Uterus (tissue), 3 donors: ENCODE measurements at regions not wholly inside any gene's neighbourhood (a gene's known extent, or its start where the extent isn't known, plus 50 kb on each side); places are given as distances from the start of the nearest gene placed in this dataset.

Experiments used
- DNase-seq, 2 donors: peaks; one replicate each; pipeline ENCODE4 v3.0.0-alpha.2; 2019 to 2020
- H3K27ac ChIP-seq, 2 donors: fragments of 200-600 bp; sonication (generic); 1 replicate in 1 of 2; 2 replicates in 1 of 2; pipeline ENCODE4 v1.5.1; 2016 to 2018
- H3K27me3 ChIP-seq, 2 donors: fragments of 200-600 bp; sonication (generic); one replicate each; pipeline ENCODE4 v1.5.1; 2018 to 2019; ENCODE audit warnings: control low read depth in 1 of 2
- H3K36me3 ChIP-seq, 2 donors: fragments of 200-600 bp; sonication (generic); one replicate each; pipeline ENCODE4 v1.5.1; 2019; ENCODE audit warnings: control low read depth in 1 of 2
- H3K4me1 ChIP-seq, 2 donors: fragments of 200-600 bp; sonication (generic); one replicate each; pipeline ENCODE4 v1.5.1; 2018 to 2019; ENCODE audit warnings: control low read depth in 1 of 2
- H3K4me3 ChIP-seq, 2 donors: fragments of 200-600 bp; sonication (generic); 1 replicate in 1 of 2; 2 replicates in 1 of 2; pipeline ENCODE4 v1.5.1; 2018 to 2019; ENCODE audit warnings: mild to moderate bottlenecking in 1 of 2
- H3K9me3 ChIP-seq, 2 donors: fragments of 200-600 bp; sonication (generic); one replicate each; pipeline ENCODE4 v1.5.1; 2019; ENCODE audit warnings: control low read depth in 1 of 2
- POLR2A ChIP-seq, 2 donors: fragments of 450-650 bp; IDR thresholded peaks; one replicate each; pipeline ENCODE4 v1.6.1; 2016; ENCODE audit warnings: antibody characterized with exemption in 2 of 2, mild to moderate bottlenecking in 1 of 2, moderate library complexity in 1 of 2
- intact Hi-C: fragments of 100-400 bp; cut with DNase I; formaldehyde crosslinking; loops from one replicate; pipeline ENCODE4 v1.15.1; 2023; ENCODE audit warnings: low total_unique reads
- TF ChIP-seq, protein P1 (sequence below), 4 experiments: fragments of 200-600 bp in 2 of 4; fragments of 450-650 bp in 2 of 4; sonication (generic) in 2 of 4; IDR thresholded peaks; one replicate each; pipeline ENCODE4 v1.5.1; 2016 to 2019; ENCODE audit warnings: antibody characterized with exemption in 4 of 4, mild to moderate bottlenecking in 2 of 4, moderate library complexity in 1 of 4
- donor health status: DM: yes; HTN: yes; CAD: no.

DNA sequence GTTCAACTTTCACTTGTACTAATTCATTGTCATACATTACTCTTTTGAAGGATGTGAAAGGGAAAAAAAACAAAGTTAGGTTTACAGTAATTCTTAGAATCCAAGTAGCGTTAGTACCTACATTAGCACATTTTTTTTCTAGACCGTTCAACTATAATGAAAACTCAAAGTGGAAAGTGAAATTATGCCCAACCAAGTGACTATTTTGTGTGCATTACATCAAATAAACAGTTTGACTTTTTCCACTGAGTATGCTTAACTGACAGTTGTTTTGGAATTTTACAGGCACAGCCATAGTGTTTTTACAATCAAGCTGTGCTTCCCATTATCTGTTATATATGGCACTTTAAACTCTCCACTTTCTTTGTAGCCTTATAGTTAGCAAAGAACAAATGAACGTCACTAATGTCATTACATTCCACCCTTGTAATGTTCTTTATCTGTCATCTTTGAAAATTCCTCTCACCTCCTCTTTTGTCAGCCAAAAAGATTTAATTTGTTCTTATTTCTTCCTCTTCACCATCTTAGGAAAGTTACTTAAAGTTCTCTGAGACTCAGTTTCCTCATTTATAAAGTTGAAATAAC lies 142.3 kb upstream of the SOX2 start:
- intact Hi-C loops = no loop called here
- Histone ChIP-seq H3K4me1 (no peaks in the 10 kb centered on the region), H3K9me3 (no peaks in the 10 kb centered on the region), H3K27ac (no peak overlapping the region), H3K27me3 (no peaks in the 10 kb centered on the region), H3K36me3 (no peaks in the 10 kb centered on the region), H3K4me3 (no peak overlapping the region)
- no peak for DNase-seq
- TF ChIP-seq, protein P1, sequence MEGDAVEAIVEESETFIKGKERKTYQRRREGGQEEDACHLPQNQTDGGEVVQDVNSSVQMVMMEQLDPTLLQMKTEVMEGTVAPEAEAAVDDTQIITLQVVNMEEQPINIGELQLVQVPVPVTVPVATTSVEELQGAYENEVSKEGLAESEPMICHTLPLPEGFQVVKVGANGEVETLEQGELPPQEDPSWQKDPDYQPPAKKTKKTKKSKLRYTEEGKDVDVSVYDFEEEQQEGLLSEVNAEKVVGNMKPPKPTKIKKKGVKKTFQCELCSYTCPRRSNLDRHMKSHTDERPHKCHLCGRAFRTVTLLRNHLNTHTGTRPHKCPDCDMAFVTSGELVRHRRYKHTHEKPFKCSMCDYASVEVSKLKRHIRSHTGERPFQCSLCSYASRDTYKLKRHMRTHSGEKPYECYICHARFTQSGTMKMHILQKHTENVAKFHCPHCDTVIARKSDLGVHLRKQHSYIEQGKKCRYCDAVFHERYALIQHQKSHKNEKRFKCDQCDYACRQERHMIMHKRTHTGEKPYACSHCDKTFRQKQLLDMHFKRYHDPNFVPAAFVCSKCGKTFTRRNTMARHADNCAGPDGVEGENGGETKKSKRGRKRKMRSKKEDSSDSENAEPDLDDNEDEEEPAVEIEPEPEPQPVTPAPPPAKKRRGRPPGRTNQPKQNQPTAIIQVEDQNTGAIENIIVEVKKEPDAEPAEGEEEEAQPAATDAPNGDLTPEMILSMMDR (IDR thresholded peaks at IDR 0.05) = no peak
- TF ChIP-seq POLR2A (IDR thresholded peaks at IDR 0.05) = no peak

DNA sequence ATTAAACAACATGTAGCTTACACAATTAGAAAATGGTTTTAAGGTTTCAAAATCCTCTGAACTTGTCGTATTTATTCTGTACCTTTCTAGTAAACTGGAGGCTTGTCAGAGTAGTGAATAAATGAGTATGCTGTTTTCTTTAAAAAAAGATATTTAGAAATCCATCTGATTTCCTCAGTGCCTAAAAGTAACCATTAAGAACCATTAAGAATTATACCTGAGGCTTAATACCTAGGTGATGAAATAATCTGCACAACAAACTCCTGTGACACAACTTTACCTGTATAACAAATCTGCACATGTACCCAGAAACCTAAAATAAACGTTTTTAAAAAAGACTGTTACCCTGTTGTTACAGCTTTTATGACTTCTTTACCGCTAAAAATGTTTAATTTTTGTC lies 143.0 kb upstream of the SOX2 start:
- DNase-seq = no peak
- Histone ChIP-seq H3K36me3 (no peaks in the 10 kb centered on the region), H3K4me3 (no peak overlapping the region), H3K9me3 (no peaks in the 10 kb centered on the region), H3K4me1 (no peaks in the 10 kb centered on the region), H3K27ac (no peak overlapping the region), H3K27me3 (no peaks in the 10 kb centered on the region)
- intact Hi-C loops = no loop called here
- TF ChIP-seq, protein P1 (IDR thresholded peaks at IDR 0.05) = no peak
- TF ChIP-seq POLR2A (IDR thresholded peaks at IDR 0.05) = no peak

DNA sequence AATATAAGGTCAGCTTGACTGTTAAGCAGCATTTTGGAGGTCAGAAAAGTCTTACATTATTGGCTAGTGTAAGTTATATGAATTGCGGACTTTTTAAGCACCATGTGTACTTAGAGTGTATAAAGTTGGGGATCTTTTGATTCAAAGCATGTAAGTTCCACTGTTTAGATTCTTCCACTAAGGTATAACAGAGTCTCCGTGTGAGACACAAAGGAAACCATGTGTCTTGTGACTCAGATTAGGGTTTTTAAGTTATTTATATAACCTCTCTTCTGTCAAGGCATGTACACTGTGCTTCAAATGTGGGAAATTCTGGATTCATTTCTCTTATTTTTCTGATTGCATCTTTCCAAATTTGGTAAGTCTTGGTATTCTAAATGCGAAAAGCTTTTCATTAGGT lies 143.5 kb upstream of the SOX2 start:
- Histone ChIP-seq H3K4me3 (no peak overlapping the region), H3K36me3 (no peaks in the 10 kb centered on the region), H3K9me3 (no peaks in the 10 kb centered on the region), H3K27me3 (no peaks in the 10 kb centered on the region), H3K27ac (no peak overlapping the region), H3K4me1 (no peaks in the 10 kb centered on the region)
- intact Hi-C loops = no loop called here
- no peak for DNase-seq
- TF ChIP-seq POLR2A (IDR thresholded peaks at IDR 0.05) = no peak
- TF ChIP-seq, protein P1 (IDR thresholded peaks at IDR 0.05) = no peak

DNA sequence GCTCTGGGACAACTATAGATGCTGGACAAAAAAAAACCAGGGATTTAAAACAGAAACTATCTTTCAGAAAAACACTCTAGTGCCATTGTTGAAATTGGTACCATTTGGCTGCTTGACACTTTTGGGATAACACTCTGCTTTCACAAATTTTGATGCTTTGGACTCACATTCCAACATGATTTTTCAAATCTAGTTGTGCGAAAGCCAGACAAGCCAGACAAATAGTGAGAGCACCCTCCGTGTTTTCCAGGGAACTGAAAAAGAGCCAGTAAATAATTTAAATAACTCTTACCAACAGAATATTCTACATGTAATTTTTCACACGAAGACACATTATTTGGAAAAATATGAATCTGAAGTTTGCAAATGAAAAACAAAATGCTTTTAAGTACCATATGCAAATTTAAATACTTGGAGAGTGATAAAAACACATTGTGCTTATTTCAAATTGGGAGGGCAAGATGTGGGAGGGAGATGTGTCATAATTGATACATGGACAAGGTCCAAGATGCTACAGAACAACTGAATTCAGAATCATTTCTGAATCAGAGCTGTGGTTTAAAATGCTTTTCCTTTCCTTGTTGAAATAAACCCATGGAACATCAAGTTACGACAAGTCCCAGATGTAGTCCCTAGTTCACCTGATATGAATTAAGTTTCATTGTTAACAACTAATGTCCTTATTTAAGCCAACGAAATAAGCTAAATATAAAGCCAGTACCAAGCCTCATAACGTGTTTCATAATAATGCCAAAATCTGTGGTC lies 144.2 kb upstream of the SOX2 start:
- intact Hi-C loops = no loop called here
- H3K9me3 ChIP-seq = no peaks in the 10 kb centered on the region

DNA sequence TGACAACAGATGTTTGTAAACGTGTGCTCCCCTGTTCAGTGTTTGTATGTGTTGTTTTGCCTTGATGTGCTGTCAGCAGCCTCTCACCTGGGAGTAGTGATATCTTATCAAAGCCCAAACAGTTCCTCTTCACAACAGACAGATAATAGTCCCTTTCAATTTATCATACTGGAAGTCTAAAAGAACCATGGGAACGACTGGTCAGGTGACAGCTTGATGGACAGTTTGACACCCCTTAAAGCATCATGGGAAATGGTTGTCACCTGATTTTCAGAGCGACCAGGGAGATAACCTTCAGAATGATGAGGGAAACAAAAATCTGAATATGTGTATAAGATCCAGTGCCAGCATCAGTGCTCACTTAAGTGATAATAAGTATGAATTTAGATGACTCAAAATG lies 146.3 kb upstream of the SOX2 start:
- Histone ChIP-seq H3K4me1 (no peaks in the 10 kb centered on the region), H3K9me3 (no peaks in the 10 kb centered on the region), H3K4me3 (no peak overlapping the region), H3K27me3 (no peaks in the 10 kb centered on the region), H3K27ac (no peak overlapping the region), H3K36me3 (no peaks in the 10 kb centered on the region)
- no peak for DNase-seq
- intact Hi-C loops = no loop called here
- TF ChIP-seq POLR2A (IDR thresholded peaks at IDR 0.05) = no peak
- TF ChIP-seq, protein P1 (IDR thresholded peaks at IDR 0.05) = no peak

More for the DNA sequence above, 144.2 kb upstream of the SOX2 start:
- Histone ChIP-seq H3K4me1 (no peaks in the 10 kb centered on the region), H3K27me3 (no peaks in the 10 kb centered on the region), H3K27ac (no peak overlapping the region), H3K4me3 (no peak overlapping the region), H3K36me3 (no peaks in the 10 kb centered on the region)
- TF ChIP-seq POLR2A (IDR thresholded peaks at IDR 0.05) = no peak
- TF ChIP-seq, protein P1 (IDR thresholded peaks at IDR 0.05) = no peak
- no peak for DNase-seq
